ENCODE measurements at regions not wholly inside any gene's neighbourhood (a gene's known extent, or its start where the extent isn't known, plus 50 kb on each side); places are given as distances from the start of the nearest gene placed in this dataset.

GRCh38 chr15:79743032-79743431 lies 153.8 kb downstream of the MTHFS start (continued):
- no peak for TF ChIP-seq CTCF (IDR thresholded peaks at IDR 0.05; ENCODE audit: control extremely low read depth in 1 of 3, insufficient read depth in 1 of 3, low read depth in 1 of 3, low read length in 3 of 3)
- TF ChIP-seq CREB1 (IDR thresholded peaks at IDR 0.05), result no peak
- no peak for TF ChIP-seq MAFK (IDR thresholded peaks at IDR 0.05; ENCODE audit: low read depth, low read length)
- no peak for TF ChIP-seq HDAC2 (IDR thresholded peaks at IDR 0.05; ENCODE audit: borderline replicate concordance in 1 of 2, low read depth in 2 of 2, low read length in 2 of 2)
- no peak for TF ChIP-seq EZH2 (IDR thresholded peaks at IDR 0.05; ENCODE audit: low read depth, low read length, severe bottlenecking)

All from H1 (cell line).